Fibroblast of skin of abdomen (primary cell): ENCODE measurements at regions not wholly inside any gene's neighbourhood (a gene's known extent, or its start where the extent isn't known, plus 50 kb on each side); places are given as distances from the start of the nearest gene placed in this dataset.

ENCODE experiments used
- DNase-seq: peaks from one replicate; pipeline ENCODE4 v3.0.0-alpha.2; 2013

GRCh38 chr15:98480844-98481243 is 167.5 kb upstream of the IGF1R start:
- DNase-seq, result no peak

GRCh38 chr15:98483575-98484130 is 164.7 kb upstream of the IGF1R start:
- DNase-seq, result no peak

GRCh38 chr15:98484914-98485313 is 163.4 kb upstream of the IGF1R start:
- no peak for DNase-seq

- no peak for DNase-seq
Measured at GRCh38 chr15:98485451-98485850, 162.9 kb upstream of the IGF1R start.

- no peak for DNase-seq
Measured at GRCh38 chr15:98493966-98494511, 154.3 kb upstream of the IGF1R start.

- no peak for DNase-seq
Measured at GRCh38 chr15:98501192-98501591, 147.1 kb upstream of the IGF1R start.

DNA sequence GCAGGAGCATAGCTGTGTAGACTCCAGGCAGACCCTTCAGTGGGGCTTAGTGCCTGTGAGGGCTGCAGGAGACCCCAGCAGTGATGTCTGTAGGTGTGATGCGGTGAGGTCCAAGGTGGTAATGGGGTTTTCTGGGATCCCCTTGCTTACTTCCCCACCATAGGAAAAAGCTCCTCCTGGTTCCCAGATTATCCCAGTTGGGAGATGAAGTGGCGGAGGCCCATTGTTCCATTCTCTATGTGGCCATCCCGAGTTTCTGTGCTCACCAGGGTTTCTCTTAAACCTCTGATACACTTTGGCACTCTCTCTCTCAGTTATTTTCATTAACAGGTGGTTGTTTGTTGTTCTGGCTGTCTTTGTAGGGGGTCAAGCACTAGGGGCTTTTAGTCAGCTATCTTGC is 146.7 kb upstream of the IGF1R start:
- DNase-seq, result no peak

DNA sequence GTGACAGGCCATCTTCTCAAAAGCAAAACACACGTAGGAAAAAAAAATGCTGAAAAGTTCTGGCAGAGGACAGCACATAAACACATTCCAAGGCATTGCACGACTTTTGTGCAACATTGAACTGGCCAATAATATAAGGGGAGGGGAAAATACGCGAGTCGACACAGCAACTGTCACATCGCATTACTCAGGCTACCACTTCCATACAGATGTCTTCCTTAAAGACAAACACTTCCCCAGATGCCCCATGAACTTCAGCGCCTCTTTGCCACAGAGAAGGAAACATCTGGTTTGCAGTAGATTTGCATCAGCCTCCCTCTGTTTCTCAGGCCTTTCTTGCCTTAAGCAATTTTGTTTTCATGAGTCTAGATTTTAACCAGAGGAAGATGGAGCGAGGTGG is 144.4 kb upstream of the IGF1R start:
- DNase-seq, result peak; percentile 83

GRCh38 chr15:98504998-98505397 is 143.3 kb upstream of the IGF1R start:
- no peak for DNase-seq

DNA sequence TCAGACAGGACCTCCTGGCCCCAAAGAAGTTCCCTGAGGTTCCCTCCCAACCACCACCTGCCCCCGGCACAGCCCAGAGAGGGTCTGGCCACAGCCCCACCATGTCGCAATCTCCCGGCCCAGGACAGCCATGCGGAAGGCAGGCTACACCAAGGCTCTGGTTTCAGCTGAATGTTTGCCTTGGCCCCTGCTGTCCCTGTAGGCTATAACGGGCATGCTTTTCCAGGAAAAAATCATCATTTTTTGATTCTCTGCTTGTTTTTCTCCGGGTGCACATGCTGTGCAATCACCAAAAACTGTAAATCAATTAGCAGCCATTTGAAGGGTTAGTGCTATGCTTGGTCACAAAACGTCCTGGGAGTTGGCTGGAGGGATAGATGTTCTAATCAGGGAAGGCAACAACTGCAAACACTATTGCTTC is 142.7 kb upstream of the IGF1R start:
- no peak for DNase-seq

- DNase-seq, result no peak
Measured at GRCh38 chr15:98506172-98506571, 142.2 kb upstream of the IGF1R start.

DNA sequence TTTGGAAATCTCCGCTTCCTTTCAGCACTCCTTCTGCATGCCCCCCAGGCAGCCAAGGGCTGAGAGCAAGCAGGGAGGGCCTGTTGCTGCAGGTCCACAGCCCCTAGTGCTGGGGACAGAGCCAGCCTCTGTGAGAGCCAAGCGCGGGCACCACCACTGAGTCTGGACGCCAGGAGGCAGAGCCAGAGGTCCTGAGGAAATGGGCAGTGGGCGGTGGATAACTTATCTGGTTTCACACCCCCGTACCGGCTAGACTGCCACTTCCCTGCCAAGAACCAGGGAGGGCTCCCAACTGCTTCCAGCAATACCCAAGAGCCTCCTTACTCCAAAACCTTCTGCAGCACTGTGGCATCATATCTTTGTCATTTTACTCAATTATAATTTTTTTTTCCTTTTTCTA is 141.6 kb upstream of the IGF1R start:
- no peak for DNase-seq

GRCh38 chr15:98513428-98513986 is 134.8 kb upstream of the IGF1R start:
- DNase-seq, result no peak

GRCh38 chr15:98514034-98514622 is 134.2 kb upstream of the IGF1R start:
- DNase-seq, result no peak

- peak; percentile 79 for DNase-seq
Measured at GRCh38 chr15:98518823-98519561, 129.3 kb upstream of the IGF1R start.

DNA sequence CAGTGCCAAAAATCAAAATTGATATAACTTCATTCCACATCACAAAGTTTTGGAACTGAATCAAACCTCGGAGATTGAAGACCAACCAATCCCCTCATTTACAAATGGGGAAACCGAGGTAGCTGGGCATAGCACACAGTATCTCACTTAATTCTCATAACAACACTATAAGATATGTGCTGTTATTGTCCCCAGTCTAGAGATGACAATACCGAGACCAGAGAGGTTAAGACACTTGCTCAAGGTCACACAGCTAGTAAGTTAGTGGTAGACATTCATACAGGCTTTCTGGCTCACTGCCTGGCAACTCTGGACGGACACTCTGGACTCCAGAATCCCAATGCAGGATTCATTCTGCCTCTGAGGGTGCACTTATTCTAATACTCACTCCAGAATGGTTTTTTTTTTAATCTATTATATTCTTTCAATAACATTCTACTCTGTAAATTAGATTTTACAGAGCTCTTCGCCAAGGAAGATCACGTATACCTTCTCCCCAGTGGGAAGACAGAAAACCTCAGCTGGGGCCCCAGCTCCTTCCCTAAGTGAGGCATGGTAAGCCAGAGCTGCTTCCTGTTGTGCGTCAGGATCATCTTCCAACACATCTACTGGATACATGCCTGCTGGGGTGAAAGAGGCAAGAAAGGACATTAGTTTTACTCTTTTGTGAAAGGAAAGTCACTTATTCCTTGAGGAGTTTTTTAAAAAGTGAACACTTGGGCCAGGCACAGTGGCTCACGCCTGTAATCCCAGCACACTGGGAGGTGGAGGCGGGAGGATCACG is 128.4 kb upstream of the IGF1R start:
- no peak for DNase-seq

- no peak for DNase-seq
Measured at GRCh38 chr15:98522127-98522526, 126.2 kb upstream of the IGF1R start.

DNA sequence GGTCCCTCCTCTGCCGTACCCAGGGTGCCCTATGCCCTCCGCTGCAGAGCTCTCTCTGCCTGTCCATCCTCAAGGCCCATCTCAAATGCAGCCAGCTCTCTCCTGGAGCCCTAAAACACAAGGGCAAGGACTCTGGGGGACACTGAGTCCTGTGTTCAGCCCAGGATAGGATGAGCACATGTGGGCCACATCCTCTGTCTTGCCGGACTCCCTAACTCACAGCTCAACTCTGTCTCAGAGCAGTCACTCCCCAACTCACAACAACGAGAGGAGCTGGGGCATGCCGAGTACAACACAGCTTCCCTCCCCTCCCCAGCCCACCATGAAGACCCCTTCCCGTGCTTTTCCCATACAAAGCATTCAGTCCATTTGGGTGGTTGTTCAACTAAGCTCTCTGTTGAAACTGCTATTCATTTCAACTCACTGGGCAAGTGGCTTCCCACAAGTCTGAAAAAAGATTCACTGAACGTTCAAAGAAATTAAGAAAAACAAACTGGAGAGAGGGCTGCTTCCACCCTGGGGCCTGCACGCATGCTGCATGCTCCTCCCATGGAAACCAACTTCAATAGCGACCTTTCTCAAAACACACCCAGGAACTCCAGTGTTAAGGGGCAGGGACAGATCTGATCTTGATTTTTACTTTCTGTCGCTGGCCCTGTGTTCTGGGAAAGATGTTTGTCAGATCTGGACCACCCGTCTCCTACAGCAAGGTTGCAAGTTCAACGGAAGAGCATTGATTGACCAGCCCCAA is 124.3 kb upstream of the IGF1R start:
- DNase-seq, result no peak

DNA sequence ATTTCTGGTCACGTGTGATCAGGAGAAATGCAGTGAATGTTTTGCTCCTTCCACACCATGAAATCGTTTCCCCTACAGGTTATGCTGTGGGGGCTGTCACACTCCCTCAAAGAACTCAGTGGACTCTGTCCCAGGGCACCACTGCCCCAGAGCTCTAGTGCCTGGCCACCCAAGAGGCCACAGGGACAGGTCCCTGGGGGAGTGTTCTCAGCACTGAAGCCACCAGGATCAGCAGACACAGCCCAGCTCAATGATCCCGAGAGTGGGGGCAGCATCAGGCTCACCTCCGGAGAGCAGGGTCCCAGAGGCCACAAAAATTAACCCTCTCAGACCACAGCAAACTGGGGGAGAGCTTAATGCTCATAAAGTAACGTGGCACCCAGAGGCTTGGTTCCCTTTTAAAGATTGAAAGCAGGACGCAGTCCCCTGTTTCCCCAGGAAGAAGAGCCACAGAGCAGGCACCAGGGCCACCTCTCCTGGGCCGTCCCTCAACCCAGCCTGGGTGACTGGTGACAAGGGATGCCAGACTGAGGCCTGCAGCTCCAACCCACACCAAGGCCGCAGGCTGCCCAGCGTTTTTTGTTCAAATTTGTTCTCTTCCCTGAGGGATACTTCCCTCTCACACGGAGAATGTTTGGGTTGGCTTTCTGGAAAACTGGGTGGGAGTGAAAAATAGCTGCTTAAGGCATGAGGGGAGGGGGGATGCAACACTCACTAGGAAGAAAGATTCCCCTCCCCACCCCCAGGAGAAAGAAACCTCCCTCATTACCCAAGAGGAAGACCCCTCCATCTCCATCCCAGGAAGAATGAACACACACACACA is 123.3 kb upstream of the IGF1R start:
- no peak for DNase-seq

DNA sequence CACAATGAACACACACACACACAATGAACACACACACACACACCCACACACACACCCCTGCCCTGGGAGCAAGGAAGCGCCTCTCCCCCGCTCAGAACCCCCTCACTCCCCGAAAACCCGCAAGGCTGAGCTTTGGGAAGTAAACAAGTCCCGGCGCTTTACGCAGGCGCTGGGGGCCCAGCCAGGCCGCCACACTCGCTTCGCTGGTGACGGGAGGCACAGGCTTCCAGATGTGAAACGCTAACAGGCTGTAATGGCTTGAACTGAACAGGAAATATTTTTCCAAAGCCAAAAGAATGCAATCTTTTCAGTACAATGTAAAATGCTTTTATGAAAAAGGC is 122.7 kb upstream of the IGF1R start:
- peak; percentile 70 for DNase-seq

GRCh38 chr15:98526094-98526493 is 122.2 kb upstream of the IGF1R start:
- DNase-seq, result no peak
